GM21381 (cell line): ENCODE measurements at regions not wholly inside any gene's neighbourhood (a gene's known extent, or its start where the extent isn't known, plus 50 kb on each side); places are given as distances from the start of the nearest gene placed in this dataset.

Experiments used
- ATAC-seq: cut with Tn5 transposase; IDR thresholded peaks from one replicate; pipeline ENCODE4 v1.9.1; 2021; ENCODE audit warnings: mild to moderate bottlenecking, moderate library complexity; ENCODE audit not compliant: unreplicated experiment

GRCh38 chr1:239817276-239817675 lies 274.4 kb upstream of the FMN2 start:
- no peak for ATAC-seq

- ATAC-seq = no peak
Measured at GRCh38 chr1:239817801-239818200, 273.9 kb upstream of the FMN2 start.

GRCh38 chr1:239819096-239819495 lies 272.6 kb upstream of the FMN2 start:
- no peak for ATAC-seq

GRCh38 chr1:239819756-239820250 lies 271.9 kb upstream of the FMN2 start:
- ATAC-seq = no peak

DNA sequence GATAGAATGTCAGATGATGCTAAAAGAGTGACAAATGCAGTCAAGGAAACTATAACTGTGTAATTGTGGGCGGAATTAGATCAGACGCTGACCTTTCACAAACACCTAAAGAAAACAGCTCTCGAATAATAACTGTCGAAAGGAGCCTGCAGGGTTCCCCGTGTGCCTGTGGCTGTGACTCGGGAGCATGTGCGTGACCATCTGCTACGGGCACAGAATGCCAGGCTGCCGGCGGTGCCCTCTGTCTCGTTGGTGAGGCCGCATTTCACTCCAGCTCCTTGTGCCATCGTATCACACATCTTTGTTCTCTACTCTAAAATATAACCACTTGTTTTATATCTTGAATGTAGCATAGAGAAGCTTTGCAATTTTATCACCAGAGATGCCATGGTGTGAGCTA lies 267.8 kb upstream of the FMN2 start:
- no peak for ATAC-seq

DNA sequence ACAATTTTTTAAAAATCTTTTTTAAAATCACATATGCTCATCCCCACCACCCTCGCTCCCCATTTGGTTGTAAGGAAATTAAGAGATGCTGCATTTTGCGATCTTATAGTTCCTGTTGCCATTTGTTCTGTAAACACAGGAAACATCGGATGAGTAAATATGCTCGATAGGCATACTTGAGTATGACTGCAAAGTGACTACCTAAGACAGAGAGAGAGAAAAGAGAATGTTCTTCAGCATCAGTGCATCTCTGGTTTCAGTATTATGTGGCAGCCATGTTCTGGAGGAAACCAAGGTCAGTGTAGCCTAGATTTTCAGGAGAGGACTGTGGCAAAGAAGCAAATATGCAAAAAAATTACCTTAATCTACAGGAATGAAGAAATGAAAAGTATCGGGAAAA lies 265.5 kb upstream of the FMN2 start:
- ATAC-seq = no peak

- no peak for ATAC-seq
Measured at GRCh38 chr1:239826736-239827135, 264.9 kb upstream of the FMN2 start.

GRCh38 chr1:239829535-239829934 lies 262.1 kb upstream of the FMN2 start:
- no peak for ATAC-seq

DNA sequence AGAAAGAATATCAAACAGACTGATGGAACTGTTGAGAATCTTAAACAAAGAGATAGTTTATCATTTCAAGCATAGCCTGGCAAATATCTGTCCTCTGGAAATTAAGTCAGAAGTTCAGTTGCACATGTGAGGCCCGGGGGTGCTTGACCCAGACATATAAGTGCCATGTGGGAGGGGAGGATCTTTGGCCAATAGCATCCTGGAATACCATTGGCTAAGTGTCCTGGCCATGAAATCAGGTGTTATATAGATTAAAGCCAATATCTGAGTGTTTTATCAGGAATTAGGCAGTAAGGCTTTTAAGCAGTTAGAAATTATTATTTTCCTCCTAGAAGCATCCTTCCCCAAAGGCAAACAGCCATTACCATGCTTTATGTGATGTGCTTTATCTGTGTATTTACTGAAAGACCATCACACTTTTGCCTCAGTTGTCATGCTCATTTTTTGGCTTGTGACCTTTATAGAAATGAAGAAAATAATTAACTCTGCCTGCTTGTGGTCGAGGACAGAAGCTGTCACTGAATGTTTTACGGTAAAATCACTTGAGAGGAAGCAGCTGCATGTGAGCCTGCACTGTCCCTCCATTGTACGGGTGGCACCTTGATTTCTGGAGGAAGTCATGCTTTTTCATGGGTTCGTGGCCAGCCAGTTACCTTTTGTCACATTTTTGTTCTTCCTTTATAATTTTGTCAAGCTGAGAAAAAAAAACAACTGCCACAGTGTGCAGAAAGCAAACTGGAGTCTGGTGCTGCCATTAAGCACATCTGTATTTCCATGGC lies 259.9 kb upstream of the FMN2 start:
- no peak for ATAC-seq

GRCh38 chr1:239833723-239834122 lies 258.0 kb upstream of the FMN2 start:
- no peak for ATAC-seq

DNA sequence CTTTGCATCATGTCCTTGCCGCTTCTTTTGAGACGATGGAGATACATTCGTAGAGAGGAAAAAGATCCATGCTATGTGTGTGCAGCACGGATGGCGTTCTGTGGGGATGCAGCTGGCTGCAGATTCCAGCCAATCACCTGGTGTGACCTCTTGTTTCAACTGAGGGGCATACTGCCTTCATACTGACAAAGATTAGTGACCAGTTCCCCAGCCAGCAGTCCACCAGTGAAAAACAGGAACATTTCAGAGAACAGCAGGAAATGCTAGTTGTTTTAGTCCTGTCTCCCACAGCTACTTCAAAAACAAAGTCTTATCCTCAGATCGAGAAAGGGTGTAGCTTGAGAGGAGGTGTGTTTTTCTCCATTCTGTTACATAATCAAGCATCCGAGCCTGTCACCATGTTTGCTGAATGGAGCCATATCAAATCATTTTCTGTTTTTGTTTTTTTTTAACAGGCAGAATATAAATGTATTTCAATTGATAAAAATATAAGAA lies 255.7 kb upstream of the FMN2 start:
- ATAC-seq = no peak

- no peak for ATAC-seq
Measured at GRCh38 chr1:239840336-239840735, 251.3 kb upstream of the FMN2 start.

DNA sequence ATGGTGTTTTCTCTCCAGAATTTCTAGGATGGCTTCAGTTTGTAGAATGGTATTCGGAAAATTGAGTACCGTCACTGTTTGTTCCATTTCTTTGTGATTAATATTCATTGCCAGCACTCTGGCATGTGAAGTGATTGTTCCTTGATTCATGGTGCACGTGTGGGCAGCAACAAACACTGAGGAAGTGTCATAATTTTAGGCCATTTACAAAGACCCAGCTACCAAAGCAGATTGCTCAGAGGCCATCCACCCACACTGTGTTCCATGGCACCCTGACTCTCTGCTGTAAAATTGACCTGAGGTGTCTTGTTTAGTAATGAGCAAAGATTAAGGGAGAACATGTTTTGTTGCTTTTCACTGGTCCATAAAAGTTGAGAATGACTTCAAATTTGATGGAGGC lies 250.9 kb upstream of the FMN2 start:
- ATAC-seq = no peak

DNA sequence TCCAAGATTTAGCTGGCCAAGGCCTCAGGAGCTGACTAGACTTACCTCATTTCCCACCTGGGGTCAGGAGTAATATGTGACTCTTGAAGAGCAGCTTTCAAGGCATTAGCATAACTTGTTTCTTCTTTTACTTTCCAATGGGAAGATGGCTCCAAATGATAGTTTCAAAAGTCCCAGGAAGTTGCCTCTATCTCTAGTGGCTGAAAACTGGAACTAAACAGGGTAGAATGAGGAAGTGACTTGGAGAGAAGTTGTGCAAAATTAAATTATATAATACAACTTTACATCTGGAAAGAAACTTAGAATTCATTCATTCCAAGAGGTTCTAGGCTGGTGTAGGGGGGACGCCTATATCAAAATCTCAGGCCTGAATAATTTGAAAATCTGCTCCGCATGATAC lies 250.1 kb upstream of the FMN2 start:
- no peak for ATAC-seq

- no peak for ATAC-seq
Measured at GRCh38 chr1:239843541-239843940, 248.1 kb upstream of the FMN2 start.

DNA sequence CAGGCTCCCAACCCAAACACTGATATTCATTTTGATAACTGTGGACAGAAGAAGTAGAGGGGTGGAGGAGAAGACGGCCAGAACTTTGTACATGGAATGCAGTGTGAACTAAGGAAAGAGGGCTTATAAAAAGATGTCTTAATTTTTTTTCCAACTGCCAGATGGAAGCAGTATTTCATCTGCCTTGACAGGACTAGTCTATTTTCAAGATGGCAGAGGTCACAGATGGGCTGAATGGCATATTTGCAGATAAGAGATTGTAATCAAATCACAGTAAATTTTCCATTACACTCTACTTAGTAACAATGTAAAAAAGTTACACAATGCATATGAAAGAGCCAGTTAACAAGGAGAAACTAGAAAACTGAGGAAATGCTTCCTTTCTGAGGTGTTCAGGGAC lies 246.8 kb upstream of the FMN2 start:
- no peak for ATAC-seq

DNA sequence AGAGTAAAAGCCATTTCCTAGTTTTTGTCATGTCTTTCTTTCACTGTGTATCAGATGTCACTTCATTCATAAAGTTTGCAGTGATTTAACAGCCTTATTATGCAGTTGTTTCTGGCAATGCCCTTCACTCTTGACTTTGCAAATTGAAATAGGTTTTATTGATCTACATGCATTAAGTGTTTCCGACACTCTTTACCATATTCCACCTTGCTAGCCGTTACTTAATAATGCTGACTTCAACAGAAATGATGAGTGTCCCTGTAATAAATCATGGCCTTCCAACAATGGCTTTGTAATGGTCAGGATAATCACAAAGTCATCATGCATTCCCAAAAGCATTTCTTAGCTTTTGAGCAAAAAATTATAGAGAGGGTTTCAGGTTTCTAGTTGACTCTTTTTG lies 236.8 kb upstream of the FMN2 start:
- no peak for ATAC-seq

DNA sequence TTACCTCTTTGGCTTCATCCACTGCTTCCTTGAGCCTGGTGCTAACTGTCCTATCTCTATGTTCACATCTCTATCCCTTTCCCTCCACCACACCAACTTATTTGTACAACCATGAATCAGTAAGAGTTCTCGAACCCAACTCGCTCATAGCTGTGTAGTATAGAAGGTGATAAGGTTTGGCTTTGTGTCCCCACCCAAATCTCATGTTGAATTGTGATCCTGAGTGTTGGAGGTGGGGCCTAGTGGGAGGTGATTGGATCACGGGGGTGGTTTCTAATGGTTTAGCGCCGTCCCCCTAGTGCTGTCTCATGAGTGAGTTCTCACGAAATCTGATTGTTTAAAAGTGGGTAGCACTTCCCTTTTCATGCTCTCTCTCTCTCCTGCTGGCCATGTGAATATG lies 235.6 kb upstream of the FMN2 start:
- no peak for ATAC-seq

DNA sequence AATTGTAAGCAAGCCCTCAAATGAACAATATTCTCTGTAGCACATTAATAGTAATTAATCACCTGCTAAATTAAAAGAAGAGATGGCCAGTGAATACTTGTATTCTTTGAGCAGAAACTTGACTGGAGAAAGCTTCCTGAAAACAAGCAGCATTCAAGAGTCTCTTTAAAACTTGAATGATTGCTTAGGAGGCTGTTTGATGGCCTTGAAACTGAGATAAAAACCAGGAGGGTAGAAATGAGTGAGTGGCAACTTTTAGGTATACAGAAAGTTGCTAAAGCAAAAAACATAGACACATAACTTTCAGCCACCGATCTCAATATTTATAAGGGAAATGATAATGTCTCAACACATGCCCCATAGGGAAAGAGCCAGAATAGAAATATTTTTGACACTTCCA lies 234.8 kb upstream of the FMN2 start:
- no peak for ATAC-seq

DNA sequence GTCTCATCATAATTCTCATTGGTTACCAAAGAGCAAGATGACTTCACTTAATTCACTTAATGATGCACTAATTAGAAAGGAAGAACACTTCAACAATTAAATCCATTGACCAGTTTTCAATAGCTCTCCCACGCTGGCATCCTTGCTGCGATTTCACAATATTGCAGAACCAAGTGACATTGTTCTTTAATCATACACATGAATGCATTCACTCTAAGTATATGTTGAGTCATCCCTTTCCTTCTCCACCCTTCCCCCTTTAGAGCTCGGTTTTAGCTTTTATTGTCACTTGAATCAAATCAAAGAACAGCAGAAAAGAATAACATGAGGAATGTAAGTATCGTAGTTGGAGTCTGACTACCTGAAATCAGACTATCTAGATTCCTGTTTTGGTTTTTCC lies 233.6 kb upstream of the FMN2 start:
- no peak for ATAC-seq

GRCh38 chr1:239858529-239858928 lies 233.2 kb upstream of the FMN2 start:
- ATAC-seq = no peak

DNA sequence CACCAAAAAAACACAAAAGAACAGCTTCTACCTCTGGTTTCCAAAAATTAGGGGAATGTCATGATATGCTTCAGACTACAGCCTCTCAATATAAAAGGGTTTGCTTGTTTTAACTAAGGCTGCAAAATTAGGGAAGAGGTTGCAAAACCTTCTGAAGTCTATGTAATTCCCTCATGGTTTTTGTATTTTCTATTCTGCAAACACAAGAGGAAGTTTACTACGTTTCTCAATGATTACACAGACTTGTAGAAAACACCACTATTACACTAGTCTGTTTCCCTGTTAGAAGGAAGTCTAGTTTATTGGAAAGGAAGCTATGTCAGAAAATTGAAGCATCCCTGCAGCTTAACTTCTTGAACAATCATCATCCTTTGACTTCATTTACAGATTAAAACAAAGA lies 229.7 kb upstream of the FMN2 start:
- no peak for ATAC-seq
